ENCODE measurements at regions not wholly inside any gene's neighbourhood (a gene's known extent, or its start where the extent isn't known, plus 50 kb on each side); places are given as distances from the start of the nearest gene placed in this dataset.

GRCh38 chr22:33984656-33985285, 64.5 kb upstream of the LARGE1 start:
- intact Hi-C loops (cut with DNase I): no loop called here

GRCh38 chr22:33985506-33985905, 65.2 kb upstream of the LARGE1 start:
- intact Hi-C loops (cut with DNase I): no loop called here
- Histone ChIP-seq H3K4me1 (ENCODE audit: control insufficient read depth in 2 of 3, insufficient read depth in 2 of 3, low read depth in 1 of 3, low read length in 3 of 3) (no peaks in the 10 kb centered on the region), H3K27ac (ENCODE audit: low read depth in 2 of 2, low read length in 2 of 2) (no peak overlapping the region), H3K9ac (ENCODE audit: low read length in 3 of 3) (no peak overlapping the region), H3K4me3 (ENCODE audit: low read length in 3 of 3) (no peak overlapping the region), H3K27me3 (ENCODE audit: control insufficient read depth, insufficient read depth, low read length) (no peaks in the 10 kb centered on the region), H3K9me3 (ENCODE audit: control insufficient read depth in 2 of 3, insufficient read depth in 1 of 3, low read length in 3 of 3) (no peaks in the 10 kb centered on the region), H3K36me3 (ENCODE audit: control insufficient read depth in 2 of 3, insufficient read depth in 3 of 3, low read length in 3 of 3) (no peaks in the 10 kb centered on the region)
- no peak for FAIRE-seq
- DNase-seq: no peak
- no peak for TF ChIP-seq CTCF (IDR thresholded peaks at IDR 0.05; ENCODE audit: borderline replicate concordance, extremely low read depth, insufficient read depth)

More at GRCh38 chr22:33984656-33985285, 64.5 kb upstream of the LARGE1 start:
- H3K9me3 ChIP-seq (ENCODE audit: control insufficient read depth in 2 of 3, insufficient read depth in 1 of 3, low read length in 3 of 3): no peaks in the 10 kb centered on the region
- H3K36me3 ChIP-seq (ENCODE audit: control insufficient read depth in 2 of 3, insufficient read depth in 3 of 3, low read length in 3 of 3): no peaks in the 10 kb centered on the region
- no peak for FAIRE-seq
- no peaks in the 10 kb centered on the region for H3K4me1 ChIP-seq (ENCODE audit: control insufficient read depth in 2 of 3, insufficient read depth in 2 of 3, low read depth in 1 of 3, low read length in 3 of 3)
- H3K9ac ChIP-seq (ENCODE audit: low read length in 3 of 3): no peak overlapping the region
- no peak overlapping the region for H3K27ac ChIP-seq (ENCODE audit: low read depth in 2 of 2, low read length in 2 of 2)
- TF ChIP-seq CTCF (IDR thresholded peaks at IDR 0.05; ENCODE audit: borderline replicate concordance, extremely low read depth, insufficient read depth): no peak
- H3K27me3 ChIP-seq (ENCODE audit: control insufficient read depth, insufficient read depth, low read length): no peaks in the 10 kb centered on the region
- DNase-seq: no peak
- H3K4me3 ChIP-seq (ENCODE audit: low read length in 3 of 3): no peak overlapping the region

GRCh38 chr22:33986167-33986771, 66.0 kb upstream of the LARGE1 start:
- Histone ChIP-seq H3K27me3 (ENCODE audit: control insufficient read depth, insufficient read depth, low read length) (no peaks in the 10 kb centered on the region), H3K4me3 (ENCODE audit: low read length in 3 of 3) (no peak overlapping the region), H3K4me1 (ENCODE audit: control insufficient read depth in 2 of 3, insufficient read depth in 2 of 3, low read depth in 1 of 3, low read length in 3 of 3) (no peaks in the 10 kb centered on the region), H3K9ac (ENCODE audit: low read length in 3 of 3) (no peak overlapping the region), H3K27ac (ENCODE audit: low read depth in 2 of 2, low read length in 2 of 2) (no peak overlapping the region), H3K9me3 (ENCODE audit: control insufficient read depth in 2 of 3, insufficient read depth in 1 of 3, low read length in 3 of 3) (no peaks in the 10 kb centered on the region), H3K36me3 (ENCODE audit: control insufficient read depth in 2 of 3, insufficient read depth in 3 of 3, low read length in 3 of 3) (no peaks in the 10 kb centered on the region)
- no peak for DNase-seq
- intact Hi-C loops (cut with DNase I): no loop called here
- no peak for FAIRE-seq
- TF ChIP-seq CTCF (IDR thresholded peaks at IDR 0.05; ENCODE audit: borderline replicate concordance, extremely low read depth, insufficient read depth): no peak
